ENCODE measurements at regions not wholly inside any gene's neighbourhood (a gene's known extent, or its start where the extent isn't known, plus 50 kb on each side); places are given as distances from the start of the nearest gene placed in this dataset.

- TF ChIP-seq RARB (CRISPR knock-in tag; IDR thresholded peaks at IDR 0.05) (no peak), ISL1 (CRISPR knock-in tag; IDR thresholded peaks at IDR 0.05) (no peak), TCF4 (CRISPR knock-in tag; IDR thresholded peaks at IDR 0.05; ENCODE audit: borderline replicate concordance) (no peak), ZFP30 (CRISPR knock-in tag; IDR thresholded peaks at IDR 0.05) (no peak), OSR1 (CRISPR knock-in tag; IDR thresholded peaks at IDR 0.05) (no peak), BACH2 (CRISPR knock-in tag; IDR thresholded peaks at IDR 0.05; ENCODE audit: borderline replicate concordance) (no peak), ZNF8 (CRISPR knock-in tag; IDR thresholded peaks at IDR 0.05) (no peak), PATZ1 (CRISPR knock-in tag; IDR thresholded peaks at IDR 0.05; ENCODE audit: borderline replicate concordance) (no peak), ARNTL (CRISPR knock-in tag; IDR thresholded peaks at IDR 0.05; ENCODE audit: borderline replicate concordance, low read depth) (no peak), CREB5 (CRISPR knock-in tag; IDR thresholded peaks at IDR 0.05; ENCODE audit: low read depth) (no peak), ZFP3 (CRISPR knock-in tag; IDR thresholded peaks at IDR 0.05) (no peak), SNAI2 (CRISPR knock-in tag; IDR thresholded peaks at IDR 0.05) (no peak), TSHZ2 (CRISPR knock-in tag; IDR thresholded peaks at IDR 0.05) (no peak)
- TF ChIP-seq, protein P1, sequence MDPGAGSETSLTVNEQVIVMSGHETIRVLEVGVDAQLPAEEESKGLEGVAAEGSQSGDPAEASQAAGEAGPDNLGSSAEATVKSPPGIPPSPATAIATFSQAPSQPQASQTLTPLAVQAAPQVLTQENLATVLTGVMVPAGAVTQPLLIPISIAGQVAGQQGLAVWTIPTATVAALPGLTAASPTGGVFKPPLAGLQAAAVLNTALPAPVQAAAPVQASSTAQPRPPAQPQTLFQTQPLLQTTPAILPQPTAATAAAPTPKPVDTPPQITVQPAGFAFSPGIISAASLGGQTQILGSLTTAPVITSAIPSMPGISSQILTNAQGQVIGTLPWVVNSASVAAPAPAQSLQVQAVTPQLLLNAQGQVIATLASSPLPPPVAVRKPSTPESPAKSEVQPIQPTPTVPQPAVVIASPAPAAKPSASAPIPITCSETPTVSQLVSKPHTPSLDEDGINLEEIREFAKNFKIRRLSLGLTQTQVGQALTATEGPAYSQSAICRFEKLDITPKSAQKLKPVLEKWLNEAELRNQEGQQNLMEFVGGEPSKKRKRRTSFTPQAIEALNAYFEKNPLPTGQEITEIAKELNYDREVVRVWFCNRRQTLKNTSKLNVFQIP (CRISPR knock-in tag; IDR thresholded peaks at IDR 0.05; ENCODE audit: borderline replicate concordance, low read depth) = no peak
Observed at GRCh38 chr13:19071161-19071936, 110.3 kb downstream of the TUBA3C start.
